Activated CD4-positive, alpha-beta T cell treated with anti-CD3 and anti-CD28 coated beads for 36 hours (primary cell): ENCODE measurements at regions not wholly inside any gene's neighbourhood (a gene's known extent, or its start where the extent isn't known, plus 50 kb on each side); places are given as distances from the start of the nearest gene placed in this dataset.

ENCODE experiments used
- ATAC-seq: fragments of 200-7000 bp; cut with Tn5 transposase; one replicate; pipeline ENCODE4 v1.10.0; 2021; ENCODE audit warnings: mild to moderate bottlenecking, moderate library complexity
- CTCF ChIA-PET: fragments of 350-600 bp; sonication (Branson Sonifier 250); formaldehyde crosslinking; loops from one replicate; lab custom pipeline; 2021; ENCODE audit warnings: antibody characterized with exemption; lab: Charles Lee
- POLR2A ChIA-PET: fragments of 350-600 bp; sonication (Branson Sonifier 250); formaldehyde crosslinking; loops from one replicate; lab custom pipeline; 2021; ENCODE audit warnings: antibody characterized with exemption, inconsistent platforms; lab: Charles Lee
- DNase-seq: peaks from one replicate; pipeline ENCODE4 v3.0.0-alpha.2; 2020
- H3K27ac Mint-ChIP-seq: one replicate; pipeline ENCODE4 v1.8.0; 2021; ENCODE audit warnings: mixed read lengths
- H3K27me3 Mint-ChIP-seq: one replicate; pipeline ENCODE4 v1.8.0; 2021; ENCODE audit warnings: mixed read lengths
- H3K36me3 Mint-ChIP-seq: one replicate; pipeline ENCODE4 v1.8.0; 2021; ENCODE audit warnings: low read depth, mixed read lengths
- H3K4me1 Mint-ChIP-seq: one replicate; pipeline ENCODE4 v1.8.0; 2021; ENCODE audit warnings: mixed read lengths
- H3K4me3 Mint-ChIP-seq: one replicate; pipeline ENCODE4 v1.8.0; 2021; ENCODE audit warnings: mild to moderate bottlenecking, moderate library complexity, mixed read lengths
- H3K9me3 Mint-ChIP-seq: one replicate; pipeline ENCODE4 v1.8.0; 2021; ENCODE audit warnings: low read depth, mixed read lengths
- intact Hi-C, 2 experiments: fragments of 100-400 bp; cut with DNase I in 1 of 2; cut with micrococcal nuclease in 1 of 2; formaldehyde crosslinking; loops; one replicate each; pipeline versions ENCODE4 v1.14.2 to v1.15.1; 2022 to 2024; cut with DNase I, micrococcal nuclease

- intact Hi-C loops = no loop called here
- Mint-ChIP-seq H3K4me3 (no peak overlapping the region), H3K9me3 (no peaks in the 10 kb centered on the region), H3K4me1 (no peaks in the 10 kb centered on the region), H3K27me3 (peaks cover 2% of the 10 kb centered on the region), H3K36me3 (no peaks in the 10 kb centered on the region), H3K27ac (no peak overlapping the region)
- ChIA-PET CTCF (no interaction called here), POLR2A (no interaction called here)
- DNase-seq = no peak
- no peak for ATAC-seq
These were observed 57.5 kb upstream of the ANO1 start for GRCh38 chr11:70020336-70021214.

- Mint-ChIP-seq H3K9me3 (no peaks in the 10 kb centered on the region), H3K4me1 (no peaks in the 10 kb centered on the region), H3K36me3 (no peaks in the 10 kb centered on the region), H3K27ac (no peak overlapping the region), H3K27me3 (peaks cover 2% of the 10 kb centered on the region), H3K4me3 (no peak overlapping the region)
- no peak for DNase-seq
- ATAC-seq = no peak
- intact Hi-C loops = no loop called here
- ChIA-PET POLR2A (no interaction called here), CTCF (no interaction called here)
These were observed 56.5 kb upstream of the ANO1 start for GRCh38 chr11:70021586-70021985.

- Mint-ChIP-seq H3K27ac (no peak overlapping the region), H3K27me3 (no peaks in the 10 kb centered on the region), H3K4me3 (no peak overlapping the region), H3K4me1 (no peaks in the 10 kb centered on the region), H3K9me3 (no peaks in the 10 kb centered on the region), H3K36me3 (no peaks in the 10 kb centered on the region)
- ChIA-PET POLR2A (no interaction called here), CTCF (no interaction called here)
- intact Hi-C loops = no loop called here
- DNase-seq (no peak), ATAC-seq (no peak)
These were observed 53.9 kb upstream of the ANO1 start for GRCh38 chr11:70024036-70024772.

GRCh38 chr11:70024773-70025045 lies 53.4 kb upstream of the ANO1 start:
- H3K9me3 Mint-ChIP-seq = no peaks in the 10 kb centered on the region
- no peak overlapping the region for H3K4me3 Mint-ChIP-seq
- no peak overlapping the region for H3K27ac Mint-ChIP-seq
- ChIA-PET POLR2A (no interaction called here), CTCF (no interaction called here)
- DNase-seq (no peak), ATAC-seq (no peak)
- H3K36me3 Mint-ChIP-seq = no peaks in the 10 kb centered on the region
- H3K4me1 Mint-ChIP-seq = no peaks in the 10 kb centered on the region
- intact Hi-C loops = no loop called here
- no peaks in the 10 kb centered on the region for H3K27me3 Mint-ChIP-seq

GRCh38 chr11:70025308-70025707 lies 52.8 kb upstream of the ANO1 start:
- no peaks in the 10 kb centered on the region for H3K36me3 Mint-ChIP-seq
- POLR2A ChIA-PET = no interaction called here
- intact Hi-C loops = no loop called here

GRCh38 chr11:70026012-70026411 lies 52.1 kb upstream of the ANO1 start:
- Mint-ChIP-seq H3K4me1 (no peaks in the 10 kb centered on the region), H3K27ac (no peak overlapping the region), H3K27me3 (no peaks in the 10 kb centered on the region), H3K36me3 (no peaks in the 10 kb centered on the region), H3K9me3 (no peaks in the 10 kb centered on the region), H3K4me3 (no peak overlapping the region)
- ATAC-seq (no peak), DNase-seq (no peak)
- intact Hi-C loops = no loop called here
- CTCF ChIA-PET = no interaction called here
- POLR2A ChIA-PET = no interaction called here

More at GRCh38 chr11:70025308-70025707, 52.8 kb upstream of the ANO1 start:
- Mint-ChIP-seq H3K27me3 (no peaks in the 10 kb centered on the region), H3K9me3 (no peaks in the 10 kb centered on the region), H3K4me3 (no peak overlapping the region), H3K4me1 (no peaks in the 10 kb centered on the region), H3K27ac (no peak overlapping the region)
- DNase-seq = no peak
- CTCF ChIA-PET = no interaction called here
- ATAC-seq = no peak

- ChIA-PET POLR2A (no interaction called here), CTCF (interaction anchor here (1.2 kb wide), 1 partner anchor 158 kb away, joined by 3 read pairs; no protein-coding TSS in a partner anchor)
- ATAC-seq = no peak
- Mint-ChIP-seq H3K36me3 (no peaks in the 10 kb centered on the region), H3K4me3 (no peak overlapping the region), H3K4me1 (no peaks in the 10 kb centered on the region), H3K27ac (no peak overlapping the region), H3K9me3 (no peaks in the 10 kb centered on the region), H3K27me3 (no peaks in the 10 kb centered on the region)
- no peak for DNase-seq
- intact Hi-C loops = no loop called here
These were observed 51.4 kb upstream of the ANO1 start for GRCh38 chr11:70026726-70027125.

- no peak for ATAC-seq
- no peak overlapping the region for H3K27ac Mint-ChIP-seq
- POLR2A ChIA-PET = no interaction called here
- no peaks in the 10 kb centered on the region for H3K4me1 Mint-ChIP-seq
- H3K27me3 Mint-ChIP-seq = no peaks in the 10 kb centered on the region
- intact Hi-C loops = no loop called here
- CTCF ChIA-PET = interaction anchor here (1.2 kb wide), 1 partner anchor 157 kb away, joined by 3 read pairs; no protein-coding TSS in a partner anchor
- H3K4me3 Mint-ChIP-seq = no peak overlapping the region
- no peaks in the 10 kb centered on the region for H3K9me3 Mint-ChIP-seq
- H3K36me3 Mint-ChIP-seq = no peaks in the 10 kb centered on the region
- no peak for DNase-seq
These were observed 50.7 kb upstream of the ANO1 start for GRCh38 chr11:70027451-70027850.

- DNase-seq = no peak
- H3K36me3 Mint-ChIP-seq = no peaks in the 10 kb centered on the region
- no peak for ATAC-seq
- ChIA-PET POLR2A (no interaction called here), CTCF (no interaction called here)
- intact Hi-C loops = no loop called here
- H3K27me3 Mint-ChIP-seq = peaks cover 4% of the 10 kb centered on the region
- no peak overlapping the region for H3K4me3 Mint-ChIP-seq
- H3K4me1 Mint-ChIP-seq = no peaks in the 10 kb centered on the region
- H3K9me3 Mint-ChIP-seq = no peaks in the 10 kb centered on the region
- no peak overlapping the region for H3K27ac Mint-ChIP-seq
These were observed 49.8 kb upstream of the ANO1 start for GRCh38 chr11:70028147-70028855.
